CD4-positive, alpha-beta T cell treated with Interleukin-6 for 4 hours (primary cell): ENCODE measurements at regions not wholly inside any gene's neighbourhood (a gene's known extent, or its start where the extent isn't known, plus 50 kb on each side); places are given as distances from the start of the nearest gene placed in this dataset.
"Not testable (repeated sequence)": the region's sequence is repeated elsewhere in the genome, so short reads cannot be mapped to it uniquely, and the experiment has no call there.

ENCODE experiments used
- DNase-seq: peaks from one replicate; pipeline ENCODE4 v3.0.0-alpha.2; 2020; ENCODE audit warnings: mixed read lengths

DNA sequence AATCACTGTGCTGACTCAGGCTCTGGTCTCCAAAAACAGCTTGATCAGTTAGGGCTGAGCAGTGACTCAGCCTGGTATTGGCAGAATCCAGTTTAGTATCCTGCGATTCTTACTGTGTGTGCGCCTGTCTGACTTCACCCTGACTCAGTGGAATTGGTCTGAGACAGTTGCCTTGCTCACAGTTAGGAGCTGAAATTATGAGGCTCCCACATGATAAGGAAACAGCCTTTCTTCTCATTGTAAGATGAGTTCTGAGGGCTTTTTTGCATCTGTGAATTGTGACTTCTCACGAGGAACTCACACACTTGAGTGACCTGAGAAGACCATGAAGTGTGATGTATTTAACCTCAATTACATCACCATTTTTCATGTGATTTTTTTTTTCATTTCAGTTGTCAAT is 1282.4 kb downstream of the RPIA start:
- not testable (repeated sequence) for DNase-seq

DNA sequence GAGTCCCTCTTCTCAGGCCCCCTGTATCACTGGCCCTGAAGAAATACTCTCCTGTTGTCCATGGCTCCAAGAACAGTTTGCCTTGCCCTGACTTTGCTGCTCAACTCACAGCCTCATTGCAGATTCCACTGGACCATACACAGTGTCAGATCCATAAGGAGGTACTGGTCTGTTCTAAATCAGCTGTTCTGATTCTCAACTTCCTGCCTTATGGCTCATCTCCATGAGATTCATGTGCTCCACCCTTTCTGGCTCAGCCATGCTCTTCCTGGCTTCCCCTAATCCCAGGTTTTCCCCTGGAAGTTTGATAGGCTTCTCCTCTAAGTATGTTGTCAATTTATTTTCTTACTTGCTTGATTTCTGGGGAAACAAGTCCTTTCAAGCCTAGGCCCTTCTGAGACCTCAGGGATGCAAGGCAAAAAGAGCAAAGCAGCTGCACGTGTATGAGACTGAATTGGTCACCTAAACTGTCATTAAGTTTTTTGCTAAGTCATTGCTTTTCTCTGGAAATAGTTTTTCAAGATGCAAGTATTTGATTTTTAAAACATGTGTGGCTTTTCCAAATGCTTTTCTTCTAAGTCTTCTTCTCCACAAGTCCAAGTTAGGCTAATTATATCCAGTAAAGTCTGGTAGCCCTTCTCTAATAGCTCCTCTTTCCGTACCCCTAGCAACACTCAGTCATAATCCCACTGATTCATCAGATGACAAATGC is 1288.5 kb downstream of the RPIA start:
- DNase-seq: not testable (repeated sequence)

DNA sequence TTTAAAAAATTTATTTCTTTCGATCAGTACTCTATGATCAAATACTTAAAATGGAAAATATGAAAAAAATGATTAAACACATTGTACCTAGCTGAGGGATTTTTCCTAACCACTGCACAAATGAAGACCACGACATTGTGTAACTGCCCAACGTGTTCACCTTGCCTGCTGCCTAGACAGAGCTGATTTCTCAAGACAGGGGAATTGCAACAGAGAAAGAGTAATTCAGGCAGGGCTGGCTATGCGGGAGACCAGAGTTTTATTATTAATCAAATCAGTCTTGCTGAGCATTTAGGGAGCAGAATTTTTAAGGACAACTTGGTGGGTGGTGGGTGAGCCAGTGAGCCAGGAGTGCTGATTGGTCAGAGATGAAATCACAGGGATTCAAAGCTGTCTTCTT is 1290.8 kb downstream of the RPIA start:
- DNase-seq: not testable (repeated sequence)

DNA sequence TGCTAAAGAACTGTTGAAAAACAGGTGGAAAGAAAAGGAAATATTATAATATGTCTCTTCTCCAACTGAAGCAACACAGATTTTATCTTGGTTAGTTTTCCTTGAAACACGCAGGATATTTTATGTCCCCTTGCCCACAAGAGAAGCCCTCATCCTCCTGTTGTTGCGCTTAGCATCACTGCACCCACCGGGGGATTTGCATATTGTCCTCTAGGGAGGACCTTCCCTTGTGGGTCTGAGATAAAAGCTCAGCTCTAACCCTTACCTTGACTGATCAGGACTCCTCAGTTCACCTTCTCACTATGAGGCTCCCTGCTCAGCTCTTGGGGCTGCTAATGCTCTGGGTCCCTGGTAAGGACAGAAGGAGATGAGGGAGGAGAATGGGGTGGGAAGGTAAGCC is 1294.2 kb downstream of the RPIA start:
- not testable (repeated sequence) for DNase-seq

DNA sequence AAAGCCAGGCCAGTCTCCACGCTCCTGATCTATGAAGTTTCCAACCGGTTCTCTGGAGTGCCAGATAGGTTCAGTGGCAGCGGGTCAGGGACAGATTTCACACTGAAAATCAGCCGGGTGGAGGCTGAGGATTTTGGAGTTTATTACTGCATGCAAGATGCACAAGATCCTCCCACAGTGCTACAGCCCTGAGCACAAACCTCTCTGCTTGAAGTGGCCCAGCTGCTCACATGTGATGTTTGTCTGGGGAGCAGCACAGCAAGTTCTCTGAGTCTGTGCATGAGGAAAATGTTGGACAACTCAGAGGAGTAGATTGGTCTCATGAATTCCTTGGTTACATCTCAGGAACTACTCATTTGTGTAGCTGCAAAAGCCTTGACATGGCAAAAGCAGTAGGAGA is 1295.1 kb downstream of the RPIA start:
- not testable (repeated sequence) for DNase-seq

DNA sequence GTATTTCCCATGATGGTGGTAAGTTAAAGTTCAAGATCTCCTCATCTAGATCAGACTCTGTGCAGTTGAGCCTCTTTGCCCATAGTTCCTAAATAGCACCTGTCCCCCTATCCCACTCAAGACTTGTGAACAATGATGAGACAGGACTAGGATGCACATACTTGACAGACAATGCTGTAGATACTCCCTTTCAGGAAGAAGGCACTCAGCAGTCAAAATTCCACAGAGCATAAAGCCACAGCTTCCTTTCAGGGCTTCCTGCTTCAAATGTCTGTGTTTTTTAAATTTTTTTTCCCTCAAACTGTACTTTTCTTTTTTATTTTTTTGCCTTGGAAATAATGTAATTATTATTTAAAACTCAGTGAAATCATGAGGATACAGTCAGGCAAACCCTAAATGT is 1305.3 kb downstream of the RPIA start:
- not testable (repeated sequence) for DNase-seq

DNA sequence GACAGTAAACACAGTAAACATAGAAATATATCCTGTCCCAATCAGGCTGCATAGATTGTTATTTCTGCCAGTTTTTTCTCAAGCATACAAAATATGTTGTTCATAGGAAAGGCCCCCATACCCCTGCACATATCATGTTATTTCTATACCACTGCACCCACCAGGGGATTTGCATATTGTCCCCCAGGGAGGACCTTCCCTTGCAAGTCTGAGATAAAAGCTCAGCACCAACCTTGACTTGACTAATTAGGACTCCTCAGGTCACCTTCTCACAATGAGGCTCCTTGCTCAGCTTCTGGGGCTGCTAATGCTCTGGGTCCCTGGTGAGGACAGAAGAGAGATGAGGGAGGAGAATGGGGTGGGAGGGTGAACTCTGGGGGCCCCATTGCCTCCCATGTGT is 1313.1 kb downstream of the RPIA start:
- not testable (repeated sequence) for DNase-seq

DNA sequence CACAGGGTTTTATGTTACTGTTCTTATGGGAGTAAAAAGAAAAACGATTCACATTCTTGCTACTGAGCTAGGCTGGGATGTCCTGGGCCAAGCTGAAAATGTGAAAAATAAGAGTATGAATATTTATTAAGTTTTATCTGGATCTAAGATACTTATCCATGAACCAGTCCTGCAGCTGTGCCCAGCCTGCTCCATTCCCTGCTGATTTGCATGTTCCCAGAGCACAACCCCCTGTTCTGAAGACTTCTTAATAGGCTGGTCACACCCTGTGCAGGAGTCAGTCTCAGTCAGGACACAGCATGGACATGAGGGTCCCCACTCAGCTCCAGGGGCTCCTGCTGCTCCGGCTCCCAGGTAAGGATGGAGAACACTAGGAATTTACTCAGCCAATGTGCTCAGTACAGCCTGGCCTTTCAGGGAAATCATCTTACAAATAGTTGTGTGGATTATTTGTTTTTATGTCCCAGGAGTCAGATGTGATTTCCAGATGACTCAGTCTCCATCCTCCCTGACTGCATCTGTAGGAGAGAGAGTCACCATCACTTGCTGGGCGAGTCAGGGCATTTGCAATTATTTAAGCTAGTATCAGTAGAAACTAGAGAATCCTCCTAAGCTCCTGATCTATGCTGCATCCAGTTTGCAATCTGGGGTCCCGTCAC is 1319.1 kb downstream of the RPIA start:
- DNase-seq: not testable (repeated sequence)

DNA sequence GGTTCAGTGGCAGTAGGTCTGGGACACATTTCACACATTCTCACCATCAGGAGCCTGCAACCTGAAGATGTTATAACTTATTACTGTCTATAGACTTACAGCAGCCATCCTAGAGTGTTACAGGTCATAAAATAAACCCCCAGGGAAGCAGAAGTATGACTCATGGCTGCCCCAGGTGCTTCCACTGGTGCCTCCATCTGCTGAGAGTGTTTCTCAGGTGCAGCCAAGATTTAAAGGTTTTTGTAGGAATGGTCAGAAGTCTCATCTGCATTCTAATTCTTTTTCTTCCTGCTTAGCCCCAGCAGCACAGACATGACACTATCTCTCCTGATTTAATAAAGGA is 1319.6 kb downstream of the RPIA start:
- DNase-seq: not testable (repeated sequence)

DNA sequence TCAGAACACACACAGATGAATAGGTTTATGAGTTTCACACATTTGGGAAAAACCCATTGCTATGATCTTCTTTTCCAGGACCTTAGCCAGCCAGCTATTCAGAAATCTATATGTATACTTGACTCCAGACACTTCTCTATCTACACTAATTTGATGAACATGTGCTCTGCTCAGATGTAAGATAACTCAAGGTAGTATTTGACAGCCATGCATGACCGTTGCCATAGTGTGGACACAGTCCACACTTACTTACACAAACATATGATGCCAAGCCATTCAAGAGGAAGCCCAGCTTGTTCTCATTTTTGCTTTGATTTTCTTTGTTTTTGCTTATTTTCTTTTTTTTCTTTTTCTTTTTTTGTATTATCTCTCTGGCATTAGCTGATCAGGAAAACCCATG is 1328.4 kb downstream of the RPIA start:
- DNase-seq: not testable (repeated sequence)

DNA sequence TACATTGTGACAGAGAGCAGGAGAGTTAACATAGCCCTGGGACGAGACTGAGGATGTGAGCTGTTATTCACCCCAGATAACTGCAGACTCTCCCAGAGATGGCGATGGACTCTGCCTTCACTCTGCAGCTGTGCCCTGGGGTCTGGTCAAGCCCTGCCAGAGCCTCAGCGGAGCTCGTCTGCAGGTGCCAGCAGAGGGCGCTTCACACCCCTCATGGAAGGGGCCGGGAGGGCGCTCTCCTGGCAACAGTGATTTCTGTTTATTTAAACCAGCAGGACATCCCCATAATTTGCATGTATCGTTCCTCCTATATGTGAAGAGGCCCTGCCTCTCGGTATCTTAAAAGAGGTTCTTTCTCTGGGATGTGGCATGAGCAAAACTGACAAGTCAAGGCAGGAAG is 1329.8 kb downstream of the RPIA start:
- DNase-seq: not testable (repeated sequence)

DNA sequence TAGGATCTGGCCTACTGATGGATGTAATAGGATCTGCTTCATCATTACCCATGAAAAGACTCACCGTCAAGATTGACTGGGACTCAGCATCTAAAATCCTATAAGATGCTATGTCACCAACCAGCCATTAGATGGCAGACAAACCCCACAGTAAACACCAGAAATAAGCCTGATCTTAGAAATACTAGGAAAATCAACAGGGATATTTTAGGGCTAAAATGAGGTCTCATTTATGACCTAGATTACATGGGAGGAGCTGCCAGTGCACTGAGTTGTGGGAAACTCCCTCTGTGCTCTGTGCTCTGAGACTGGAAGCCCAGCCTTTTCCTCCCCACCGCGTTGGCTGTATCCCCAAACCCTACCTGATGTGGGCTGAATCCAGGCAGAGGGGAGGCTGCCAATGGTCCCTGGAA is 1335.8 kb downstream of the RPIA start:
- DNase-seq: not testable (repeated sequence)

DNA sequence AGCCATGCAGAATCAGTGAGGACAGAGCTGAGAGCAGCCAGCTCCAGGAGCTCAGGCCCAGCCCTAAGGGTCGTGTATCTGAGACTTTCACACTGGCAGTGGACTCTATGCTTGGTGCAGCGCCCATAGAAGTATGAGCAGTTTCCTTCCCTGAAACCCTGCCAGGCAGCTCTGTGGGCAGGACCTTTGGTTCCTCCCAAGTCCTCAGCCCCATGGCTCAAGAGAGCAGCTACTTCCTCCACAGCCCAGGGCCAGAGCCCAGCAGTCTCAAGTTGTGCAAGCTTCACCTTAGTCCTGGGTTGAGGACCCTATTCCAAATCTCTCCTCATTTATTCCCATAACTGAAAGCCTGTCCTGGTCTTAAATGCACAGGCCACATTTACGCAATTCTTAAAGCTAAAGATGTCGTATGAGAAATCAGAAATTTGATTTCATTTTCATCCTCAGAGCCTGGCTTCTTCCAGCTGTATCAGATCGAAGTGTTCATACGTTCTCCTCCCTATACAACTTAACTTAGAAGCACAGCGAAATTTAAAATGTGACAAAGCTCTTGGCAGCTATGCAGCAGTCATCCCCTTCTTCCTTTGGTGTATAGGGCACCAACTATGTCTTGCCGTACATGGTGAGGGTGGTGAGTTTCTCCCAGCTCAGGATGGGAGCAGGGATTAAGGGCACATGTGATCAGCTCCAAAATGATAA is 1337.1 kb downstream of the RPIA start:
- not testable (repeated sequence) for DNase-seq

DNA sequence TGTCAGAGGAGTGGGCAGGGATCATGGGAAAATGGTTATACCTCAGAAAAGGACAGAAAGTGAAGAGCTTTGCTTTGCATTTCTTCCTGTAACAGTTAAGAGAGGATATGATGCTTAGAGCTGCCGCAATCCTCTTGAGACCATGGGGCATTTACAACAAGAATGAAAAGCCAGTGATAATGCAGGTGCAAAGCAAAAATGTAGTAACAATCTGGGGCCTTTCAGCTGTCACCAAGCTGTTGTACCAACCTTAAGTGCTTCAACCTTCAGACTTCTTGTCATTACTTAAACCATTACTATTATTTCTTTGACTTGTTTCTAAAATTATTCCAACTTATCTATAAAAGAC is 1337.6 kb downstream of the RPIA start:
- DNase-seq: not testable (repeated sequence)

DNA sequence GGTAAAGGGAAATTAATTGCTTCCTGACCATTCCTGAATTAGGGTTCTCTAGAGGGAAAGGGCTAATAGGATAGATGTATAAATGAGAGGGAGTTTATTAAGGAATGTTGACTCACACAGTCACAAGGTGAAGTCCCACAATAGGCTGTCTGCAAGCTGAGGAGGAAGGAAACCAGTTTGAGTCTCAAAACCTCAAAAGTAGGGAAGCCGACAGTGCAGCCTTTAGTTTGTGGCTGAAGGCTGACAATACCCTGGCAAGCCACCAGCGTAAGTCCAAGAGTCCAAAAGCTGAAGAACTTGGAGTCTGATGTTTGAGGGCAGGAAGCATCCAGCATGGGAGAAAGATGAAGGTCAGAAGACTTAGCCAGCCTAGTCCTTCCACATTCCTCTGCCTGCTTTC is 1340.8 kb downstream of the RPIA start:
- DNase-seq: not testable (repeated sequence)

DNA sequence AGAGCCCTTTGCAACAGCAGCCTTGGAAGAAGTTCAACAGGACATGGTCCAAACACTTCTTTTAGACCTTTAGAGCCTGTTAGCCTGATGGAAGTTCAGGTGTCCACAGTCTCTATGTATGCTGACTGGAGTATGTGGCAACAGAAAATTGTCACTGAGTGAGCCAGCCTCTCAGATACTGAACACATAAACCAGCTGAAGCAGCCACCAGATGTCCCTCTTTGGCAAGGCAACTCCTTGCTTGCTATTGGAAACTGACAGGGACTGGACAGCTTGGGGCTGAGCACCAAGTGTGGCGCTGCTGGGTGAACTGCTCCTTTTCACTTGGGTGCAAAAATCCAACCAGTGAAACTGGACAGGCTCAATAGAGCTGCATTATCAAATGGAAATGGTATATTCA is 1344.9 kb downstream of the RPIA start:
- not testable (repeated sequence) for DNase-seq

DNA sequence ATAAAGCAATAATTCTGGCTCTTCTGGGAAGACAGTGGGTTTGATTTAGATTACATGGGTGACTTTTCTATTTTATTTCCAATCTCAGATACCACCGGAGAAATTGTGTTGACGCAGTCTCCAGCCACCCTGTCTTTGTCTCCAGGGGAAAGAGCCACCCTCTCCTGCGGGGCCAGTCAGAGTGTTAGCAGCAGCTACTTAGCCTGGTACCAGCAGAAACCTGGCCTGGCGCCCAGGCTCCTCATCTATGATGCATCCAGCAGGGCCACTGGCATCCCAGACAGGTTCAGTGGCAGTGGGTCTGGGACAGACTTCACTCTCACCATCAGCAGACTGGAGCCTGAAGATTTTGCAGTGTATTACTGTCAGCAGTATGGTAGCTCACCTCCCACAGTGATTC is 1347.6 kb downstream of the RPIA start:
- not testable (repeated sequence) for DNase-seq

DNA sequence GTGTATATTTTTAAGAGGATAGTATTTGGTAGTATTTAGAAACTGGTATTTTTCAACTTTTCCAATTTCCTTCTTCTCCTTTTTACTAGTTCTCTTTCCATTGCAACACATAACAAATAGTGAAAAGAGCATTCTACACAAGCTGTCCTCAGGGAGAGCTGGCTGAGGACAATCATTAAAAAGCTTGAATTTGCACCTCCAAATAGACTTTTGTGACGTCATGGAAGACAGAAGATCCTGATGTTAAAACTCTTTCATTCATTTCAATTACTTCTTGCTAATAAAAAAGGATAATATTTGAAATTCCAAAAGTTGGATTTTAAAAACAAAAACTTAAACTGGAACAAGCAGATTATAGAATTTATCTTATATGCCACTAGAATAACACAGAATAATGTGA is 1356.3 kb downstream of the RPIA start:
- DNase-seq: not testable (repeated sequence)

DNA sequence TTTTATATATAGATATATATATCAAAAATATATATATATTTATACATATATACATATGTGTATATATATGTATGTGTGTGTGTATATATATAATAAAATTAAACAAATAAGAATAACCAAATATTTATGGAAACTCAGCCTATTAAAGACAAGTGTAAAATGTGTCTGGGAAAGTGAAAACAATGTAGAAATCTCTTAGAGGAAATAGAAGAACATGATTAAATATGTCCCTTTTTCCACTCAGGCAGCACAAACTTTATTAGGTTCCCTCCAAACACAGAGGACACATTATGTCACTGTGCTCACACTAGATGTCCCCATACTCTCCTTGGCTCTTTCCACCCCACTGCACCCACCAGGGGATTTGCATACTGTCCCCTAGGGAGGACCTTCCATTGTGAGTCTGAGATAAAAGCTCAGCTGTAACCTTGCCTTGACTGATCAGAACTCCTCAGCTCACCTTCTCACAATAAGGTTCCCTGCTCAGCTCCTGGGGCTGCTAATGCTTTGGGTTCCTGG is 1360.7 kb downstream of the RPIA start:
- not testable (repeated sequence) for DNase-seq

DNA sequence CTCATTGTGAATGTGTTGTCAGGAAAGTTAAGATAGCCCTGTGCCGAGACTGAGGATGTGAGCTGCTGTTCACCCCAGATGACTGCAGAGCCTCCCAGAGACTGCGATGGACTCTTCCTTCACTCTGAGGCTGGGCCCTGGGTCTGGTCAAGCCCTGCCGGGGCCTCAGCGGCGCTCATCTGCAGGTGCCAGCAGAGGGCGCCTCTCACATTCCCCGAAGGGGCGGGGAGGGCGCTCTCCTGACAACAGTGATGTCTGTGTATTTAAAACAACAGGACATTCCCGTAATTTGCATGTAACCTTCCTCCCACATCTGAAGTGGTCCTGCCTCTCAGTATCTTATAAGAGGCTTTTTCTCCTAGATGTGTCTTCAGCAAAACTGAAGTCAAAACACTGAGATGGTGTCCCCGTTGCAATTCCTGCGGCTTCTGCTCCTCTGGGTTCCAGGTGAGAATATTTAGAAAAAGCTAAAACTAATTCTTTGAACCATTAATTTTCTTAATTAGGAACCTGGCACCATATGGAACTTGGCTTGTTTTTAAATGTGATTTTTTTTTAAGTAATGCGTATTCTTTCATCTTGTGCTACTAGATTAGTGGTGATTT is 1377.9 kb downstream of the RPIA start:
- no peak for DNase-seq

DNA sequence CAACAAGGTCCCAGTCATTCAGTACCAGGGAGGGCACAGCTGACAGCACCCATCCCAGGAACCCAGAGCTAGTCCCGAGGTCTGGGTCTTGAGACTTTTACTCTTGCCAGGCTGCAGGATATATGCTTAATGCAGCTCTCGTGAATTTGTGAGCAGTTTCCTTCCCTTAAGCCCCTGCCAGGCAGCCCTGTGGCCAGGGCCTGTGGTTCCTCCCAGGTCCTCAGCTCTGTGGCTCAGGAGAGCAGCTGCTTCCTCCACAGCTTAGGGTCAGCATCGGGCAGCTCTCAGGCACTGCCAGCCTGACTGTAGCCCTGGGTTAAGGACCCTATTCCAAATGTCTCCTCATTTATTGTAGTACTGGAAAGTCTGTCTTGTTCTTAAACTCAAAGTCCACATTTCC is 1384.8 kb downstream of the RPIA start:
- no peak for DNase-seq

DNA sequence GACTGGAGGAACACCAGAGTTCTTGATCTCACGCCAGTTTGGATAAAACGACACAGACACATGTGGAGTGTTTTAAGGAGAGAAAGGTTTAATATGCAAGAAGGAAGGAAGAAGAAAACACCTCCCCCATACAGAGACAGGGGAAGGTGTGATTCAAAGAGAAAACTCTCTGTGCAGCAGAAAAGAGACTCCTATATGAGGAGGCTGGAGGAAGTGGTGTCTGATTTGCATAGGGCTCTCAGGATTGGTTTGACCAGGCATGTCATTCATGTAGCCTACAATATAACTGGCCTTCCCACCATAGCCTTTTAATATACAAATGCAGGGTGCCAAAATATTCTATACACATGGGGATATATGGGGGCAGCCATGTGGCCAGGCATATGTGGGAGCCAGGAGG is 1386.5 kb downstream of the RPIA start:
- no peak for DNase-seq

DNA sequence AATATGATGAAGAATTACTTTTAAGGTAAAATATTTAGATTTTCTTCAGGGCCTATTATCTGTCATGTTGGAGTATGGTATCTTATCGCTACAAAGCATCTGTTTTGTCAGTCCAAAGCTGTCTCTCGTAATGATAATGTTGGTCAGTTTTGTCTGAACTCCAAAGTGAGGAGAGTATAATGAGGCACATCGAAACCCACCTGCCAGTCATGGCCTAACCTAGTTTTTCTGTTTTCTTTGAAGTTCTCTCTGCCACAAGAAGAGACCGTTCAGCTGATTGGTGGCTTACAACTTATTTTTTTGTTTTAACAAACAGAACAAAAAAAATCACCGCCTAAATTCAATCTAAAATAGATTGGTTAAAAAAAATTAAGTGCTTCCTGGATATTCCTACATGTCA is 1387.9 kb downstream of the RPIA start:
- no peak for DNase-seq
